Liver (tissue), 8 donors: ENCODE measurements at regions not wholly inside any gene's neighbourhood (a gene's known extent, or its start where the extent isn't known, plus 50 kb on each side); places are given as distances from the start of the nearest gene placed in this dataset.

ENCODE experiments used
- DNase-seq: peaks from one replicate; pipeline ENCODE4 v3.0.0-alpha.2; 2017; ENCODE audit warnings: low spot score
- H3K27ac ChIP-seq, 2 donors: one replicate each; pipeline ENCODE4 v1.7.0; 2013; ENCODE audit warnings: inconsistent platforms in 2 of 2, low read length in 2 of 2, control low read depth in 1 of 2, low read depth in 1 of 2, mild to moderate bottlenecking in 1 of 2
- H3K27me3 ChIP-seq, 4 donors: one replicate each; pipeline versions ENCODE4 v1.6.1 to v1.7.0; 2013; ENCODE audit warnings: low read length in 3 of 4, inconsistent platforms in 1 of 4, mild to moderate bottlenecking in 1 of 4, moderate library complexity in 1 of 4; ENCODE audit not compliant: control insufficient read depth in 4 of 4, insufficient read depth in 4 of 4
- H3K36me3 ChIP-seq, 4 donors: one replicate each; pipeline versions ENCODE4 v1.6.1 to v1.7.0; 2013; ENCODE audit warnings: low read length in 3 of 4, mild to moderate bottlenecking in 3 of 4, low read depth in 1 of 4, moderate library complexity in 1 of 4; ENCODE audit not compliant: control insufficient read depth in 4 of 4, insufficient read depth in 3 of 4
- H3K4me1 ChIP-seq, 4 donors: one replicate each; pipeline versions ENCODE4 v1.6.1 to v1.7.0; 2013; ENCODE audit warnings: low read length in 3 of 4, mild to moderate bottlenecking in 3 of 4, moderate library complexity in 1 of 4; ENCODE audit not compliant: control insufficient read depth in 4 of 4, insufficient read depth in 4 of 4
- H3K4me3 ChIP-seq, 3 donors: one replicate each; pipeline versions ENCODE4 v1.6.1 to v1.7.0; 2013; ENCODE audit warnings: low read length in 3 of 3, control low read depth in 1 of 3, low read depth in 1 of 3, mild to moderate bottlenecking in 1 of 3
- H3K9ac ChIP-seq, 2 donors: one replicate each; pipeline ENCODE4 v1.7.0; 2013; ENCODE audit warnings: low read length in 2 of 2, mild to moderate bottlenecking in 2 of 2, moderate library complexity in 2 of 2, control low read depth in 1 of 2, low read depth in 1 of 2
- H3K9me3 ChIP-seq, 4 donors: one replicate each; pipeline versions ENCODE4 v1.6.1 to v1.7.0; 2013; ENCODE audit warnings: low read length in 3 of 4; ENCODE audit not compliant: control insufficient read depth in 4 of 4
- ATF3 ChIP-seq: IDR thresholded peaks from 2 replicates; pipeline ENCODE4 v1.6.1; 2016; ENCODE audit warnings: antibody characterized with exemption
- CTCF ChIP-seq: fragments of 150-350 bp; IDR thresholded peaks from 2 replicates; pipeline ENCODE4 v1.5.1; 2017; ENCODE audit warnings: improper control_type of control experiment, low read depth, low read length; ENCODE audit not compliant: missing input control
- EGR1 ChIP-seq, 2 donors: IDR thresholded peaks; 2 replicates each; pipeline ENCODE4 v1.6.1; 2016 to 2018; ENCODE audit warnings: antibody characterized with exemption in 2 of 2, low read depth in 2 of 2
- FOXA1 ChIP-seq: IDR thresholded peaks from 2 replicates; pipeline ENCODE4 v1.6.1; 2016; ENCODE audit warnings: antibody characterized with exemption
- FOXA2 ChIP-seq: IDR thresholded peaks from 2 replicates; pipeline ENCODE4 v1.6.1; 2016; ENCODE audit warnings: antibody characterized with exemption
- GABPA ChIP-seq, 2 donors: IDR thresholded peaks in 1 of 2; conservative IDR thresholded peaks in 1 of 2; 2 replicates each; pipeline ENCODE4 v1.6.1; 2016; ENCODE audit warnings: antibody characterized with exemption in 2 of 2, mild to moderate bottlenecking in 1 of 2, moderate library complexity in 1 of 2
- HNF4A ChIP-seq, 2 donors: conservative IDR thresholded peaks; 2 replicates each; pipeline ENCODE4 v1.6.1; 2016; ENCODE audit warnings: antibody characterized with exemption in 2 of 2, mild to moderate bottlenecking in 2 of 2
- HNF4G ChIP-seq: IDR thresholded peaks from 2 replicates; pipeline ENCODE4 v1.6.1; 2016; ENCODE audit warnings: antibody characterized with exemption
- JUND ChIP-seq, 2 donors: IDR thresholded peaks; 2 replicates each; pipeline ENCODE4 v1.6.1; 2016; ENCODE audit warnings: antibody characterized with exemption in 2 of 2
- MAX ChIP-seq: IDR thresholded peaks from 2 replicates; pipeline ENCODE4 v1.6.1; 2016; ENCODE audit warnings: antibody characterized with exemption
- NR2F2 ChIP-seq: IDR thresholded peaks from 2 replicates; pipeline ENCODE4 v1.6.1; 2016; ENCODE audit warnings: antibody characterized with exemption
- RAD21 ChIP-seq, 2 donors: IDR thresholded peaks; 2 replicates each; pipeline ENCODE4 v1.6.1; 2016; ENCODE audit warnings: antibody characterized with exemption in 2 of 2, mild to moderate bottlenecking in 2 of 2
- REST ChIP-seq: IDR thresholded peaks from 2 replicates; pipeline ENCODE4 v1.6.1; 2016; ENCODE audit warnings: antibody characterized with exemption, mild to moderate bottlenecking
- RXRA ChIP-seq, 2 donors: IDR thresholded peaks; 2 replicates each; pipeline ENCODE4 v1.6.1; 2017 to 2018; ENCODE audit warnings: antibody characterized with exemption in 2 of 2, mild to moderate bottlenecking in 1 of 2
- SP1 ChIP-seq: IDR thresholded peaks from 2 replicates; pipeline ENCODE4 v1.6.1; 2018; ENCODE audit warnings: antibody characterized with exemption, mild to moderate bottlenecking
- TAF1 ChIP-seq: conservative IDR thresholded peaks from 2 replicates; pipeline ENCODE4 v1.6.1; 2016; ENCODE audit warnings: antibody characterized with exemption, mild to moderate bottlenecking
- YY1 ChIP-seq: IDR thresholded peaks from 2 replicates; pipeline ENCODE4 v1.6.1; 2016; ENCODE audit warnings: antibody characterized with exemption, mild to moderate bottlenecking
- ZBTB33 ChIP-seq: IDR thresholded peaks from 2 replicates; pipeline ENCODE4 v1.6.1; 2016; ENCODE audit warnings: antibody characterized with exemption
- WGBS: extraction: QIAGEN DNeasy Blood & Tissue Kit; methylation state at CpG from one replicate; pipeline ENCODE4 v1.1.7; 2013; 5-methylcytosine and 5-hydroxymethylcytosine counted together
- donor health status: healthy.
- donor health status: healthy.
- donor health status: healthy.
- donor health status: healthy.
- donor health status: healthy.

GRCh38 chr6:44722736-44723135 lies 335.2 kb downstream of the CDC5L start:
- H3K27ac ChIP-seq, result no peak overlapping the region
- DNase-seq, result no peak
- no peaks in the 10 kb centered on the region for H3K9me3 ChIP-seq
- H3K36me3 ChIP-seq, result no peaks in the 10 kb centered on the region
- H3K4me3 ChIP-seq, result no peak overlapping the region
- H3K4me1 ChIP-seq, result no peaks in the 10 kb centered on the region
- WGBS, result 89% methylated on average over 1 of the region's 1 CpG
- H3K27me3 ChIP-seq, result peaks cover 0 to 3% (median 0%) of the 10 kb centered on the region in 4 donors
- TF ChIP-seq YY1 (no peak), FOXA2 (no peak), CTCF (no peak)
- H3K9ac ChIP-seq, result no peak overlapping the region

- H3K4me1 ChIP-seq, result no peaks in the 10 kb centered on the region
- H3K4me3 ChIP-seq, result no peak overlapping the region
- DNase-seq, result no peak
- 78% methylated on average over 5 of the region's 5 CpGs for whole genome bisulfite sequencing
- H3K9me3 ChIP-seq, result no peaks in the 10 kb centered on the region
- H3K9ac ChIP-seq, result no peak overlapping the region
- peaks cover 0 to 3% (median 0%) of the 10 kb centered on the region in 4 donors for H3K27me3 ChIP-seq
- TF ChIP-seq MAX (no peak), NR2F2 (no peak), YY1 (no peak), RXRA (IDR thresholded peaks at IDR 0.05) (no peak), FOXA2 (no peak), ATF3 (no peak), HNF4G (no peak), EGR1 (IDR thresholded peaks at IDR 0.05; ENCODE audit: low read depth in 2 of 2) (no peak), SP1 (no peak), RAD21 (IDR thresholded peaks at IDR 0.05) (no peak), TAF1 (no peak), FOXA1 (no peak), ZBTB33 (no peak), REST (no peak), JUND (IDR thresholded peaks at IDR 0.05) (no peak), HNF4A (conservative IDR thresholded peaks at IDR 0.05) (no peak), GABPA (IDR thresholded peaks at IDR 0.05 in 1 of 2, conservative IDR thresholded peaks at IDR 0.05 in 1 of 2) (no peak)
- no peaks in the 10 kb centered on the region for H3K36me3 ChIP-seq
- H3K27ac ChIP-seq, result no peak overlapping the region
Measured at GRCh38 chr6:44723439-44724197, 336.1 kb downstream of the CDC5L start.
